Cardiac fibroblast (primary cell): ENCODE measurements at regions not wholly inside any gene's neighbourhood (a gene's known extent, or its start where the extent isn't known, plus 50 kb on each side); places are given as distances from the start of the nearest gene placed in this dataset.

Experiments
- DNase-seq, 2 donors: peaks; one replicate each; pipeline versions ENCODE4 v3.0.0 to v3.0.0-alpha.2; 2010; ENCODE audit warnings: low read depth in 2 of 2
- H3K4me3 ChIP-seq, 2 donors: replicated peaks in 1 of 2; 1 replicate in 1 of 2; 2 replicates in 1 of 2; pipeline ENCODE4 v1.5.1; 2011; ENCODE audit warnings: low read depth in 2 of 2, low read length in 2 of 2, mild to moderate bottlenecking in 2 of 2, moderate library complexity in 1 of 2
- CTCF ChIP-seq: IDR thresholded peaks from one replicate; pipeline ENCODE4 v1.5.1; 2011; ENCODE audit warnings: low read depth, mild to moderate bottlenecking, low read length, inconsistent platforms

DNA sequence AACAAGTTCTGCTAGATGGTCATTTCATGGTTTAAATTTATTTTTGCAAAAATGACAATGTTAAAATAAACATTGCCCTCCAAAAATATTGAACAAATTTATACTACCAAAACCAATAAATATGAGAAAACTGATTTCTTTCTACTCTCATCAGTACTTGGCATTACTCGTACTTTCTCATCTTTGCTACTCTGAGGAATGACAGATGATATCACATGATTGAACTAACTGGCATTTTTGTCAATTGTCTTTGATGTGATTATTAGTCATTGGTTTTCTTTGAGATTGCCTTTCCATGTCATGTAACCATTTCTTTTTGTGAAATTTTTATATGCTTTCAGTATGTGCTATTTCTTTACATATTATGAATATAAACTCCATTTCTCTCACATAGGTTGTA, 167.0 kb upstream of the ITGA4 start:
- DNase-seq = no peak
- no peak for TF ChIP-seq CTCF
- no peak overlapping the region for H3K4me3 ChIP-seq

DNA sequence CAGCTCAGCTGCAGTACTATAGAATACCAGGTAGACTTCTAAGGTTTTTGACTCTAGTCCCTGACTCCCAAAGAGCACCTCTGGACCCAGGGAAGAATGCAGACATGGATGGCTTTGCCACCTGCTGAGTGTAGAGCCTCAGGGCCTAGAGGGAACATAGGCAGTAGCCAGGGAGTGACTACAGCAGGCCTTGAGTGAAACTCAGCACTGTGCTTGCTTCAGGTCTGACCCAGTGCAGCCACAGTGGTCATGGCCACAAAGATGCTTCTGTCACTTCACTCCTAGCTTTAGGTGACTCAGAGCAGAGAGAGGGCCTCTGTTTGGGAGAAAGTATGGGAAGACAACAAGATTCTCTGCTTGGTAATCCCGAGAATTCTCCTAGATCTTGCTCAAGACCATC, 162.2 kb upstream of the ITGA4 start:
- H3K4me3 ChIP-seq = no peak overlapping the region
- no peak for DNase-seq
- TF ChIP-seq CTCF = no peak

- no peak for TF ChIP-seq CTCF
- no peak for DNase-seq
- H3K4me3 ChIP-seq = no peak overlapping the region
These were observed 156.4 kb upstream of the ITGA4 start for GRCh38 chr2:181300600-181301291.

- H3K4me3 ChIP-seq = no peak overlapping the region
- TF ChIP-seq CTCF = no peak
- DNase-seq = peak in 1 of 2 donors; percentile 3
These were observed 153.0 kb upstream of the ITGA4 start for GRCh38 chr2:181304011-181304844.

- peak; percentile 22 to 25 for DNase-seq
- no peak overlapping the region for H3K4me3 ChIP-seq
- TF ChIP-seq CTCF = no peak
These were observed 151.7 kb upstream of the ITGA4 start for GRCh38 chr2:181305301-181306123.

GRCh38 chr2:181306785-181307184, 150.4 kb upstream of the ITGA4 start:
- H3K4me3 ChIP-seq = no peak overlapping the region
- no peak for TF ChIP-seq CTCF
- DNase-seq = peak in 1 of 2 donors; percentile 25
